MCF 10A (cell line): ENCODE measurements at regions not wholly inside any gene's neighbourhood (a gene's known extent, or its start where the extent isn't known, plus 50 kb on each side); places are given as distances from the start of the nearest gene placed in this dataset.

Source experiments
- BruUV-seq: library from RNA; stranded (reverse); fragments of 400-500 nt; replicated peaks from 2 replicates; lab custom pipeline; 2021; lab: Mats Ljungman, UMichigan
- CTCF ChIA-PET: fragments of 300-600 bp; sonication (Branson Sonifier 250); formaldehyde crosslinking; extraction: SDS; loops from one replicate; lab custom pipeline; 2021; ENCODE audit warnings: antibody characterized with exemption, inconsistent platforms; lab: Yijun Ruan, JAX
- POLR2A ChIA-PET: fragments of 300-600, 350-650 bp; sonication (Branson Sonifier 250); formaldehyde crosslinking; extraction: SDS; loops from one replicate; lab custom pipeline; 2020; ENCODE audit warnings: antibody characterized with exemption, inconsistent platforms; lab: Yijun Ruan, JAX
- DNase-seq: peaks from one replicate; pipeline ENCODE4 v3.0.0-alpha.2; 2018; ENCODE audit not compliant: unreplicated experiment
- H3K27ac Mint-ChIP-seq: one replicate; pipeline ENCODE4 v1.8.0; 2022; ENCODE audit warnings: mild to moderate bottlenecking, low read depth, mixed read lengths; ENCODE audit not compliant: unreplicated experiment
- H3K27me3 Mint-ChIP-seq: one replicate; pipeline ENCODE4 v1.8.0; 2022; ENCODE audit warnings: mixed read lengths; ENCODE audit not compliant: insufficient read depth, unreplicated experiment
- H3K36me3 Mint-ChIP-seq: one replicate; pipeline ENCODE4 v1.8.0; 2022; ENCODE audit warnings: mild to moderate bottlenecking, moderate library complexity, mixed read lengths; ENCODE audit not compliant: insufficient read depth, unreplicated experiment
- H3K4me1 Mint-ChIP-seq: one replicate; pipeline ENCODE4 v1.8.0; 2022; ENCODE audit warnings: mixed read lengths; ENCODE audit not compliant: insufficient read depth, unreplicated experiment
- H3K4me3 Mint-ChIP-seq: one replicate; pipeline ENCODE4 v1.8.0; 2022; ENCODE audit warnings: mild to moderate bottlenecking, moderate library complexity, mixed read lengths; ENCODE audit not compliant: unreplicated experiment
- H3K9me3 Mint-ChIP-seq: one replicate; pipeline ENCODE4 v1.8.0; 2022; ENCODE audit warnings: mixed read lengths; ENCODE audit not compliant: unreplicated experiment
- intact Hi-C: fragments of 100-400 bp; cut with micrococcal nuclease; formaldehyde crosslinking; loops from 2 replicates; pipeline ENCODE4 v1.14.1; 2022
- TF ChIP-seq, protein P1 (sequence below): fragments of 200-600 bp; IDR thresholded peaks from one replicate; pipeline ENCODE4 v1.8.0; 2022; ENCODE audit warnings: antibody characterized with exemption, mild to moderate bottlenecking; ENCODE audit not compliant: unreplicated experiment

DNA sequence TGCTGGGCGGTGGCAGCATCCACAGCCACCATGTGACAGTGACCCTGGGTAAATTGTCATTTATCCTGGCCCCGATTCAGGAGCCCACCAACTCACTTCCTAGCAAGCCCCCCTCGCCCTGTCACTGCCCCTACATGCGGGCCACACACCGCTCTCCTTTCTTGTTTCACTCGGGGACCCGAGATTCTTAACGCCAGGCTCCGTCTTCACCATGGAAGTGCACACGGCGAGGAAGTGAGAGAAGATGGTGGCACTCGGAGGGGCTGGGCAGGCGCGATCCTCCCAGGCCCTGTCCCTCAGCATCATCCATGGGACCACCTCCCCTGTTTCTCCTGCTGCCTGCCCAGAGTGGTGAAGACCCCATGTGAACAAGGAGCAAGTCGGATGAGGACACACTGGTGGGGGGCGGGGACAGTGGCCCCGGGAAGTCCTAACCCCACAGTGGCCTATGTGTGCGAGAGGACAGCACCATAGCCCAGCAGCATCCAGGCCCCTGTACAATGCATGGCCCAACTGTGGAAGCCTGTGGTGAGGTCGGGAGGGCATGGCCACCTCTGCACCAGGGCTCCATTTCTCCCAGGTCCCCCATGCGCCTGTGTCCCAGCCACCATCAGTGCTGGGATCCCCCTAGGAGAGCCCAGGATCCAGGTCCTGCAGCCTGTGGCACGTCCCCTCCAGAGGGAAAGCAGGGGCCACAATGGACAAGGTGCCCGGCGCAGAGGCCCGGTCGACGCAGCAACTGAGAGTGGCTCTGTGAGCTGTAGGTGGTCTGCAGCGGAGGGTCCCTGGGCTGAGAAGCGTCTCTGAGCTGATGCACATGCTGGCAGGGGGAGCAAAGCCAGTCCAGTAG lies 262.8 kb downstream of the BRD1 start:
- no peak for DNase-seq
- Mint-ChIP-seq H3K4me1 (no peaks in the 10 kb centered on the region), H3K36me3 (no peaks in the 10 kb centered on the region), H3K9me3 (peaks cover 8% of the 10 kb centered on the region), H3K4me3 (no peak overlapping the region), H3K27ac (no peak overlapping the region), H3K27me3 (no peaks in the 10 kb centered on the region)
- ChIA-PET POLR2A (no interaction called here), CTCF (no interaction called here)
- TF ChIP-seq, protein P1, sequence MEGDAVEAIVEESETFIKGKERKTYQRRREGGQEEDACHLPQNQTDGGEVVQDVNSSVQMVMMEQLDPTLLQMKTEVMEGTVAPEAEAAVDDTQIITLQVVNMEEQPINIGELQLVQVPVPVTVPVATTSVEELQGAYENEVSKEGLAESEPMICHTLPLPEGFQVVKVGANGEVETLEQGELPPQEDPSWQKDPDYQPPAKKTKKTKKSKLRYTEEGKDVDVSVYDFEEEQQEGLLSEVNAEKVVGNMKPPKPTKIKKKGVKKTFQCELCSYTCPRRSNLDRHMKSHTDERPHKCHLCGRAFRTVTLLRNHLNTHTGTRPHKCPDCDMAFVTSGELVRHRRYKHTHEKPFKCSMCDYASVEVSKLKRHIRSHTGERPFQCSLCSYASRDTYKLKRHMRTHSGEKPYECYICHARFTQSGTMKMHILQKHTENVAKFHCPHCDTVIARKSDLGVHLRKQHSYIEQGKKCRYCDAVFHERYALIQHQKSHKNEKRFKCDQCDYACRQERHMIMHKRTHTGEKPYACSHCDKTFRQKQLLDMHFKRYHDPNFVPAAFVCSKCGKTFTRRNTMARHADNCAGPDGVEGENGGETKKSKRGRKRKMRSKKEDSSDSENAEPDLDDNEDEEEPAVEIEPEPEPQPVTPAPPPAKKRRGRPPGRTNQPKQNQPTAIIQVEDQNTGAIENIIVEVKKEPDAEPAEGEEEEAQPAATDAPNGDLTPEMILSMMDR = no peak
- intact Hi-C loops = no loop called here
- no TSS peak for BruUV-seq

DNA sequence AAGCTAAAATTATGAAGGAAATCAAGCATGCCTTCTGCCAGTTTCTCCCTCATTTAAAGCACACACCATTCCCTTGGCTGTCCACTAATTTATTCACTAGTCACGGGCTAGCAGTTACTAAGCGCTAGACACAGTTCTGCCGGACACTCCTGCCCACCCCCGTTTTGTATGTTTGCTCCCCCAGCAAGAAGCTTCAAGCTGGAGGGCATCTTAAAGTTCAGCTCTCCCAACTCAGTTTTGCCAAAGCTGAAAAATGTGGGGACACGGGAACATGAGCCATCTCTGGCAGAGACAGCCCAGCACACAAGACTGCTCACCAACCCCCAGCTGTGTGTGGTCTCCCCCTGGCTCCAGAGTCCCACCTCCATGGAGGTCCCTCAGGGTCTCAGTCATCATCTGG lies 263.6 kb downstream of the BRD1 start:
- CTCF ChIA-PET = no interaction called here

DNA sequence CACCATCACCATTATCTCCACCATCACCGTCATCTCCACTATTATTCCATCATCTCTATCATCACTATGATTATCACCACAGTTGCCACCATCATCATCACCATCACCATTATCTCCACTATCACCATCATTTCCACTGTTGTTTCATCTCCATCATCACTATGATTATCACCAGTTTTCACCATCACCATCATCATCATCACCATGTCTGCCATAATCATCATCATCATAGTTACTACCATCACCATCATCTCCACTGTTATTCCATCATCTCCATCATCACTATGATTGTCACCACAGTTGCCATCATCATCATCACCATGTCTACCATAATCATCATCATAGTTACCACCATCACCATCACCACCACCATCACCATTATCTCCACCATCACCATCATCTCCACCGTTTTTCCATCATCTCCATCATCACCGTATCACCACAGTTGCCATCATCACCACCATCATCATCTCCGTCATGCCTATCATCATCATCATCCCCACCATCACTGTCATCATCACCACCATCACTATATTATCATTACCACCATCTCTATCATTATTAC lies 264.9 kb downstream of the BRD1 start:
- intact Hi-C loops = no loop called here
- H3K4me3 Mint-ChIP-seq = no peak overlapping the region
- H3K36me3 Mint-ChIP-seq = no peaks in the 10 kb centered on the region
- H3K27me3 Mint-ChIP-seq = no peaks in the 10 kb centered on the region
- H3K9me3 Mint-ChIP-seq = peaks cover 14% of the 10 kb centered on the region
- POLR2A ChIA-PET = no interaction called here
- no TSS peak for BruUV-seq
- CTCF ChIA-PET = no interaction called here
- H3K4me1 Mint-ChIP-seq = no peaks in the 10 kb centered on the region
- no peak overlapping the region for H3K27ac Mint-ChIP-seq
- TF ChIP-seq, protein P1 = no peak
- DNase-seq = no peak

More for the DNA sequence above, 263.6 kb downstream of the BRD1 start:
- H3K4me1 Mint-ChIP-seq = no peaks in the 10 kb centered on the region
- no peaks in the 10 kb centered on the region for H3K27me3 Mint-ChIP-seq
- no TSS peak for BruUV-seq
- TF ChIP-seq, protein P1 = no peak
- no peak for DNase-seq
- H3K9me3 Mint-ChIP-seq = peaks cover 8% of the 10 kb centered on the region
- intact Hi-C loops = no loop called here
- no peak overlapping the region for H3K4me3 Mint-ChIP-seq
- no peaks in the 10 kb centered on the region for H3K36me3 Mint-ChIP-seq
- no peak overlapping the region for H3K27ac Mint-ChIP-seq
- POLR2A ChIA-PET = no interaction called here

DNA sequence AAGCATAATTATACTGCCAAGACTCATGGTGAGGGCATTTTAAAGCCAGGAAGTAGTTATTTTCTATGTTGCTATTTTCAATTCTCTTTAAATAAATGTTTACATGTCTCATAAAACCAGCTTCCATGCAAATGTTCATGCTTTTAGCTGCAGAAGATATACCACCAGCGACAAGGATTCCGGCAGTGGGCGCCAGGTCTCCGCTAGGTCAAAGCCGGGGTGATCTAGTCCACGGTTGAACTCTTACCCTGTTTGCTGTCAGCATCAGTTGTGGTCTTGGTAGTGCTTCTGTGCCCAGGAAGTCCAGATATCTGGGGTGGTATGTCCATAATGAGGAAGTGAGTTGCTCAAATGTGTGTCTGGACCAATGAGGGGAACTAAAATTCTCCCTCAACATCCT lies 265.7 kb downstream of the BRD1 start:
- no TSS peak for BruUV-seq
- intact Hi-C loops = no loop called here
- Mint-ChIP-seq H3K4me3 (no peak overlapping the region), H3K27me3 (no peaks in the 10 kb centered on the region), H3K27ac (no peak overlapping the region), H3K36me3 (peaks cover 6% of the 10 kb centered on the region), H3K9me3 (peaks cover 20% of the 10 kb centered on the region), H3K4me1 (no peaks in the 10 kb centered on the region)
- POLR2A ChIA-PET = no interaction called here
- TF ChIP-seq, protein P1 = no peak
- DNase-seq = no peak
- CTCF ChIA-PET = no interaction called here
